DMS53 treated with DMSO at 0.1 percent for 48 hours (cell line): ENCODE measurements at regions not wholly inside any gene's neighbourhood (a gene's known extent, or its start where the extent isn't known, plus 50 kb on each side); places are given as distances from the start of the nearest gene placed in this dataset.
"Not testable (repeated sequence)": the region's sequence is repeated elsewhere in the genome, so short reads cannot be mapped to it uniquely, and the experiment has no call there.

ENCODE experiments used
- DNase-seq: peaks from one replicate; lab custom pipeline; 2025; ENCODE audit not compliant: unreplicated experiment; lab: John Stamatoyannopoulos, UW

DNA sequence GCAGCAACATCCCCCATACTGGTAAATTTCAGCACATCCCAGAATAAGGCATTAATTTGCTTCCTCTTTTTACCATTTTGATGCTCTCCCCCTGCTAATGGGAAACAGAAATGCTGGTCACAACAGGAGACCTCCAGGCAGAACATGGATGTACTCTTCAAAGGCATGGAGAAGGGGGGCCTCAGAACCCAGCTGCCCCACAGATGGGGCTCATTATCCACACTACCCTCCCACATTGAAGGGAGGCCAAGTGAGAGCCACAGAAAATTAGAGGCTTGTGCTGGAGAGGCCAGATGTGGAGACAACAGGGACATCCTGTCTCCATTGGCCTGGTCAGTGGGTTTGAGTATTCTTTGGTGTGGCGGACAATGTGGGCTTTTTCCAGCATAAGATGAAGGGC is 150.1 kb upstream of the CDH11 start:
- DNase-seq, result no peak

GRCh38 chr16:65268331-65268730 is 146.5 kb upstream of the CDH11 start:
- no peak for DNase-seq

GRCh38 chr16:65263896-65264295 is 142.0 kb upstream of the CDH11 start:
- no peak for DNase-seq

DNA sequence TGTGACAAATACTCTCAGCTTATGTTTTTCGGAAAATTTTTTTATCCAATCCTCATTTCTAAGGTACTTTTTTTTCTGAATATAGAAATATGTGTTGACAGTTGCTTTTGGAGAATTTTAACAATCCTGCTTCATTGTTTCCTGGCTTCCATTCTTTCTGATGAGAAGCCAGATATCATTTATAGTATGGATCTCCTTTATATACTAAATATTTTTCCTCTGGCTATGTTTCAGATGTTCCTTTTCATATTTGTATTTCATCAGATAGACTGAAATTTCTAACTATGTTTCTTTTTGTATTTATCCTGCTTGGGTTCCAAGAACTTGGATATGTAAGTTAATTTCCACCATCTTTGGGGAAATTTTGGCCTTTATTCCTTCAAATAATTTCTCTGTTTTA is 138.9 kb upstream of the CDH11 start:
- no peak for DNase-seq

GRCh38 chr16:65254144-65254543 is 132.3 kb upstream of the CDH11 start:
- no peak for DNase-seq

DNA sequence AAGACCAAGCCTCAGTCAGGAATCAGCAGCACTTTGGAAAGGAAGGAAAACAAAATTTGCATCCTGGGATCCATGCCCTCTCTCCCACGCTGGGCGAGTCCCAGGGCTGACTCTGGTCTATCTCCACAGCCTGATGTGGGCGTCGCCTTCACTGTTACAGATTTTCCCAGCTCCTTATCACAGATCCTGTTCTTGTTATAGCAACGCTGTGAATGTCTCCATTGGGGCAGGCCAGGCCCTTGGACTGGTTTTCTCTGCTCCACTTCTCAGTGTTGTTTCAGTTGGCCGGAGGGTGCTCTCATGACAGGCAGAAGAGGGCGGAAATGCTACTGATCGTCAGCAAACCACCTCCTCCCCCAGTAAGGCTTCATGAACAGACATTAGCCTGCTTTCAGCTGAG is 127.9 kb upstream of the CDH11 start:
- no peak for DNase-seq

- DNase-seq, result no peak
Measured at GRCh38 chr16:65244787-65245186, 122.9 kb upstream of the CDH11 start.

DNA sequence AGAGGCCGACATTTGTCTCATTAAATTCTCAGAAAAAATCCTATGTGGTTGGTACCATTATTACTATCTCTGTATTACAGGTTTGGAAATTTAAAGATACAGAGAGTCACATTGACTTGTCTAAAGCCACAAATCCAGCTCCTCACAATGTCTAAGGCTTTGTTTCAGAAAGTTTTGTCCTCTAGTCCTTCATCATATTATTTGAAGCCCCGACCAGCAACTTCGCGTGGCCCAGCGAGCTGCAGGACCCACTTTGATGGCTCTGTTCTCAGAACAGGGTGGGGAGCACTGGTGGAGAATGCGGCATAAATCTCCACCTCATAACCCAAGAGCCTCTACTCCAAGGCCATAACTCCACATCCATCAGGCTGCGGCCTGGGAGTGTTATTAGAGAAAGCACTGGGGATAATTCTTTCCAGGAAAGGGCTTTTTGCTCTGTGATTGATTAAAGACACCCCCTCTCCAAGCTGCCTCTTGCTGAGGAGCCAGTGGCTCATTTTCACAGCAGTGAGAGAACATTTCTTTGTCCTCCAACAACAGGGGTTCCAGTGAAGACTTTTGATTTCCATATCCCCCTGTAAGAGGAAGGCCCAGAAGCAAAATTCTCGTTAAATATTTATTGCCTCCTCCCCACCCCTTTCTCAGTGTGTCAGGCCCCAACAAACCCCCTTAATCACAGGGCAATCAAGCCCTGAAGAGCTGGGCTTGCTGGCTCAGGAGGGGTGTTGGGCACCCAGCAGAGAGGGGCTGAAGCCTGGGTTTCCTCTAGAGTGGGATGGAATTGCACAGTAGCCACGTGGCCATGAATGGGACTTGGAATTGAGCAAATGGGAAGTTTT is 113.7 kb upstream of the CDH11 start:
- no peak for DNase-seq

DNA sequence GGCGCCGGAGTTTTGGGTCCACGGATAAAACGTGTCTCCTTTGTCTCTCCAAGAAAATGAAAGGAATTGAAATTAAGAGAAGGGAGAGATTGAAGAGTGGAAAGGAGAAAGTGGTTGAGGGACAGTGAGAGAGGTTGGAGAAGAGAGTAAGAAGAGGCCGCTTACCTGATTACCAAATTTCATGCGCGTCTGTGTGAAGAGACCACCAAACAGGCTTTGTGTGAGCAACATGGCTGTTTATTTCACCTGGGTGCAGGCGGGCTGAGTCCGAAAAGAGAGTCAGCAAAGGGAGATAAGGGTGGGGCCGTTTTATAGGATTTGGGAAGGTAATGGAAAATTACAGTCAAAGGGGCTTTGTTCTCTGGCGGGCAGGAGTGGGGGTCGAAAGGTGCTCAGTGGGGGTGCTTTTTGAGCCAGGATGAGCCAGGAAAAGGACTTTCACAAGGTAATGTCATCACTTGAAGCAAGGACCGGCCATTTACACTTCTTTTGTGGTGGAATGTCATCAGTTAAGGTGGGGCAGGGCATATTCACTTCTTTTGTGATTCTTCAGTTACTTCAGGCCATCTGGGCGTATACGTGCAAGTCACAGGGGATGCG is 113.0 kb upstream of the CDH11 start:
- not testable (repeated sequence) for DNase-seq

DNA sequence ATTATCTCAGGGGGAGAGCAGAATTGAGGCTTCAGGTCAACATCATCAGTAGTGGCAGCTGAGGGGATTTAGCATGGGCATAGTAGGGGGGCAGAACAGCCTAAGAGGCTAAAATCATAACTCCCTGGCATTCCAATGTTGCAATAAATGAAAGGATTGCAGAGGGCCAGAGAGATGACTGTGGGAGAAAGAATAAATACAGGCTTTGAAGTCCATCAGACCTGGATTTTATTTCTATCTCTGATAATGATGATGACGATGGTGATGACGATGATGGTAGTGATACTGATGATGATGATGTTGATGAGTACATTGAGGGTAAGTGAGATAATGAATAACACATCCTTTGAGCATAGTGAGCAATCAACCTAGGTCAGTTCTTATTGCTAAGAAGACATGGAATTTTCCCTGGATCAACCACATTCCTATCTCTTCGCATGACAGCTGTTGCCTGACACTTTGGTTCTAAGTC is 107.4 kb upstream of the CDH11 start:
- DNase-seq, result no peak

DNA sequence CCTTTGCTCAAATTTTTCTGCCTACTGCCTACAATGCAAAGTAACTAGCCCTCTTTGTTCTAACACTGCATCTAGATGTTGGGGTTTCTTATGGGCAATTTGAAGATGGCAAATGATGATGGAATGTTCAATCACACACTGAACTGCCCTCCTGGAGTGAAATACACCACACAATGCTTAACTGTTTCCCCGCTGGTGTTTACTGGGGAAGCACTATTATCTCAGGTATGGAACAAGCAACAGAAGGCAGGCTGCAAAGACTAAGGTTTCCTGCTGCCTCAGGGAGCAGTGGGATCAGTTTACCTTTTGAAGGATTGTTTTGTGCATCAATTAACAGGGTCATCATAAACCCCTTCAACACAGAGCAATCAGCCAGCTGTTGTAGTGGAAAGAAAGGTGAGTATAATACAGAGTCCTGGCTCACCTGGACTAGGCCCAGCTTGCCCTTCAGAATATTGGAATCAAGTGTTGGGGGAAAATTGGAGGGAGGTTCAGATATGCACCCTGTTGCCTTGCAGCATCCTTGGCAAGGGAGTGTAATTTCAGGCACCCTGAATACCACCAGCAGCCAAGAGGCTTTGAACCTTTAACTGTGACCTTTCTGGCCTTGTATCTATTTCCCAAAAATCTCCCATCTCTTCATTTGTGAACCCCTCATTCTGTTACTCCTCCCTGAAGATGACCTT is 105.4 kb upstream of the CDH11 start:
- no peak for DNase-seq

GRCh38 chr16:65226077-65226476 is 104.2 kb upstream of the CDH11 start:
- no peak for DNase-seq

GRCh38 chr16:65225488-65225887 is 103.6 kb upstream of the CDH11 start:
- DNase-seq, result no peak

- no peak for DNase-seq
Measured at GRCh38 chr16:65224994-65225393, 103.1 kb upstream of the CDH11 start.

GRCh38 chr16:65224471-65224870 is 102.6 kb upstream of the CDH11 start:
- no peak for DNase-seq

DNA sequence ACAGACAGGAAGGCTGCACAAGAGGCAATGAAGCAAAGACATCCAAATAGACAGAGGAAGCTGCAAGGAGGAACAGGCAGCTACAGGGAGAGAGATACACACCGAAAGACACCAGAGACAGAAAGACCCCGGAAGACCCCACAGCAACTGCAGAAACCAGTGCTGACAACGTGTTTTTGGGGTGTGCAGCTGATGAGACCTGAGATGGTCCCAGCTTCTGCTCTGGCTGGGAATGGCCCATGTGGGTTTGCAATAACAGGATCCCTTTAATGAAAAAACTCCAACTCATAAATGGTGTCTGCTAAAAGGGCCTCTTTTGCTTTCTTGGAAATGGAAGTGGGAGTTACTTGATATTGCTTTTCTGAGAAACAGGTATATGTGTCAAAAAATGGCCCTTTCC is 101.5 kb upstream of the CDH11 start:
- no peak for DNase-seq

DNA sequence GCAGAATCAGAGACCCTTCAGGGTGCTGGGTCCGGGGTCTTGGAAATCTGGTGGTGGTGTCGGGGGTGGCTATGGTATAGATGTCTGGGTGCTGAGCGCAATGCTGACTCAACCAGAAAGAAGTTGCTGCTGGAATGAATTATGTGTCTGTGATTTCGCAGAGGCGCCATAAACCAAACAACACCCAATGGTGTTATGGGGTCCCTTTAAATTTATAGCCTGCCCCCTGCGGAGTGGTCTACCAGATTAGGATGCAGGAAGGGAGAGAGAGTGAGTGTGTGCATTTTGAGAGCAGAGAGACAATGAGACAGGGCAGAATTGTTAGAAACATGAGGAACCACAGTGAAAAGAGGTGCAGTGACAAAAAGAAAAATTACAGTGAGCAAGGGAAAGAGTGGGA is 100.7 kb upstream of the CDH11 start:
- no peak for DNase-seq

- no peak for DNase-seq
Measured at GRCh38 chr16:65222049-65222448, 100.2 kb upstream of the CDH11 start.

DNA sequence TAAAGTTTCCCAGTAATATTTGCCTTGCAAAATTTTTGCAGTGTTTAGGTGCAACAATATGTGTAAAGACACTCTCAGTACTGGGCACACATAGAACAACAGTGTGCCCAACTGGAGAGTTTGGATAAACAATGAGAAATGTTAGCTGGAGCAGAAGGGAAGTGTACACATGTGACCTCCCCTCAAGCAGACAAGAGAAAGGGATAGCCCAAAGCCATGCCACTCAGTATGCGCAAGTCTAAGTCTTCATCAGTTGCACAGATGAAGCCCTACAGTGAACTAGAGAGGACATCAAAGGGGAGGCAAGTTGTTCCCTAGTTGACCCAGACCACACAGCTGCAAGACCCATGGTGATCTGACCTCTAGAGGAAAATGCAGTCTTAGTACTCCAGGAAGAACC is 97.9 kb upstream of the CDH11 start:
- DNase-seq, result no peak

GRCh38 chr16:65218348-65218747 is 96.5 kb upstream of the CDH11 start:
- DNase-seq, result no peak

- no peak for DNase-seq
Measured at GRCh38 chr16:65213866-65214595, 92.2 kb upstream of the CDH11 start.
